Mammary epithelial cell (primary cell): ENCODE measurements at regions not wholly inside any gene's neighbourhood (a gene's known extent, or its start where the extent isn't known, plus 50 kb on each side); places are given as distances from the start of the nearest gene placed in this dataset.

Experiments used
- CTCF ChIP-seq, 2 donors: IDR thresholded peaks in 1 of 2; conservative IDR thresholded peaks in 1 of 2; 2 replicates each; pipeline ENCODE4 v1.5.1; 2011 to 2012; ENCODE audit warnings: inconsistent platforms in 2 of 2, low read length in 2 of 2, mild to moderate bottlenecking in 2 of 2, control low read depth in 1 of 2, low read depth in 1 of 2; ENCODE audit not compliant: insufficient read depth in 1 of 2; ENCODE audit errors: extremely low read depth in 1 of 2
- EZH2 ChIP-seq: IDR thresholded peaks from 2 replicates; pipeline ENCODE4 v1.6.1; 2012; ENCODE audit warnings: low read length, inconsistent platforms, borderline replicate concordance

- TF ChIP-seq CTCF (conservative IDR thresholded peaks at IDR 0.05 in 1 of 2, IDR thresholded peaks at IDR 0.05 in 1 of 2; ENCODE audit: extremely low read depth in 1 of 2, insufficient read depth in 1 of 2, low read depth in 1 of 2, low read length in 2 of 2) (no peak), EZH2 (no peak)
These were observed 499.3 kb downstream of the PID1 start for GRCh38 chr2:228771774-228772173.
